ENCODE measurements at regions not wholly inside any gene's neighbourhood (a gene's known extent, or its start where the extent isn't known, plus 50 kb on each side); places are given as distances from the start of the nearest gene placed in this dataset.

DNA sequence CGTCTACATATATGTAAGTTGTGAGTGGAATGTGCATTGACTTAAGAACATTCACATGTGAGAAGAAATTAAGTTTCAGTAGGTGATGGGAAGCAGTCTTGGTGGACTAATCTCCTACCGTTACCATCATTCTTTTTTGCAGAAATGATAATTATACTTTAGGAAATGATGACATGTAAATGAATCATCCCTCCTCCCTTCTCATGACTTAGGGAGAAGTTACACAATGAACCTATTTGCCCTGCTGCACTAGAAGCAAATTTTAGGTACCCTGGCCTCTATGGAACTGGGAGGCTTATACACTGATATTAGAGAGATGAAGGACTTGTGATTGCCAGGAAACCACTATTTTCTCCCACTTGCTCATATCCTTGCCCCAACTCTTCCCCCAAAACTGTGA, 214.2 kb downstream of the CALCRL start:
- Histone ChIP-seq H3K4me1 (ENCODE audit: control insufficient read depth in 2 of 2, insufficient read depth in 2 of 2, low read length in 2 of 2) (no peaks in the 10 kb centered on the region), H3K27ac (ENCODE audit: low read depth in 2 of 2, low read length in 2 of 2) (no peak overlapping the region), H3K36me3 (ENCODE audit: control insufficient read depth in 2 of 2, insufficient read depth in 2 of 2, low read length in 2 of 2) (no peaks in the 10 kb centered on the region), H3K9me3 (ENCODE audit: control insufficient read depth in 2 of 2, low read length in 2 of 2) (no peaks in the 10 kb centered on the region), H3K27me3 (ENCODE audit: control insufficient read depth in 2 of 2, insufficient read depth in 2 of 2, low read length in 2 of 2) (no peaks in the 10 kb centered on the region), H3K4me3 (ENCODE audit: low read length in 2 of 2) (no peak overlapping the region), H3K9ac (ENCODE audit: low read depth in 1 of 2, low read length in 2 of 2) (no peak overlapping the region)

DNA sequence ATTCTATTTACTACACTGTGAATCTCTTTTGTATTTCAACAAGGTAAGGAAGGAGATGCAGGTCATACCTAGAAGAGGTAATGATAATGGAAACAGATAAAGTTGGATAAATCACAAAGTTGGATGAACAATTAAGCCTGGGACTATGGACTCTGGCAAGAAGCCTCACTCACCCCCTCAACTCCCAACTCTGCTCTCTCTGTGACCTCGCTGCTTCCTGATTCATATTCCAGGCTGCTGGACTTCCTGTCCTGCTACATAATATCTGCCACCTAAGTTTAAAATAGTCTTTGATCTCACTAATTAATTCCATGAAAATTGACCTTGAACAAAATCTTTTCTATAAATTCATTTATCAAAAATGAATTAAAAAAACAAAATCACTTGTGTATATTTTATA, 215.3 kb downstream of the CALCRL start:
- no peaks in the 10 kb centered on the region for H3K9me3 ChIP-seq (ENCODE audit: control insufficient read depth in 2 of 2, low read length in 2 of 2)
- H3K4me3 ChIP-seq (ENCODE audit: low read length in 2 of 2), result no peak overlapping the region
- H3K4me1 ChIP-seq (ENCODE audit: control insufficient read depth in 2 of 2, insufficient read depth in 2 of 2, low read length in 2 of 2), result no peaks in the 10 kb centered on the region
- no peak overlapping the region for H3K9ac ChIP-seq (ENCODE audit: low read depth in 1 of 2, low read length in 2 of 2)
- no peaks in the 10 kb centered on the region for H3K36me3 ChIP-seq (ENCODE audit: control insufficient read depth in 2 of 2, insufficient read depth in 2 of 2, low read length in 2 of 2)
- H3K27me3 ChIP-seq (ENCODE audit: control insufficient read depth in 2 of 2, insufficient read depth in 2 of 2, low read length in 2 of 2), result no peaks in the 10 kb centered on the region
- H3K27ac ChIP-seq (ENCODE audit: low read depth in 2 of 2, low read length in 2 of 2), result no peak overlapping the region

DNA sequence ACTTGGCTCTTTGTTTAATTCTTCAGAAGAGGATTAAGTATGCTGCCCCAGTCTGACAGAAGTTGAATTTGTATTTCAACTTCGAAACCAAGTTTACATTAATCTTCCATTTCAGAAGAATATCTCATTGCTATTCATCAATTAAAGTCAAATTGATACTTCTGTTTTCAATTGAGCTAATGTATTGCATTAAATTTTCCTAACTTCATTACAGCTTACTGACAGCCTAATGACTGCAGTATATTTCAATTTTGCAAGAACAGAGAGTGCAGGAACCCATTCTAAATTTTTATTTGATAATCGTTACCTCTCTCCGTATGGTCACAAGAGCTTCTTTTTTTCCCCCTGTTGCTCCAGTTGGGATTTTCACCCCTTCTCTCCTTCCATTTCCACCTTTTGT, 218.0 kb downstream of the CALCRL start:
- Histone ChIP-seq H3K9ac (ENCODE audit: low read depth in 1 of 2, low read length in 2 of 2) (no peak overlapping the region), H3K9me3 (ENCODE audit: control insufficient read depth in 2 of 2, low read length in 2 of 2) (no peaks in the 10 kb centered on the region), H3K36me3 (ENCODE audit: control insufficient read depth in 2 of 2, insufficient read depth in 2 of 2, low read length in 2 of 2) (no peaks in the 10 kb centered on the region), H3K4me3 (ENCODE audit: low read length in 2 of 2) (no peak overlapping the region), H3K27me3 (ENCODE audit: control insufficient read depth in 2 of 2, insufficient read depth in 2 of 2, low read length in 2 of 2) (no peaks in the 10 kb centered on the region), H3K27ac (ENCODE audit: low read depth in 2 of 2, low read length in 2 of 2) (no peak overlapping the region), H3K4me1 (ENCODE audit: control insufficient read depth in 2 of 2, insufficient read depth in 2 of 2, low read length in 2 of 2) (no peaks in the 10 kb centered on the region)

DNA sequence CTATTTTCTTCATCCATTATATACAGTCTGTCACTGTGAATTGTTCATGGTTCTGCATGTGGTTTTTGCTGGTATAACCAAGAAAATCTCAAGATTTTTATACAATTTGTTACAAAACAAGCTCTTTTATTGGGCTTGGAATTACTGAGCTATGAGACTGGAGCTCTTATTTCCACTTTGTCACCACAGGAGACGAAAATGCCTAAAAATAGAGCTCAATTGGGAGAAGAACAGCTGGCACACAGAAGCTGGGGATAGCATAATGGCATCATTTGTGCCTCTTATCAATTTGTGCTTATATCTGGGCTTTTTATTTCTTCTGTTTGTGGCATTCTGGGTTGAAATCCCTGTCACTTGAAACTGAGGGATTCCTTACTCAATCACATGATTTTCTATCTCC, 219.1 kb downstream of the CALCRL start:
- Histone ChIP-seq H3K27me3 (ENCODE audit: control insufficient read depth in 2 of 2, insufficient read depth in 2 of 2, low read length in 2 of 2) (no peaks in the 10 kb centered on the region), H3K9me3 (ENCODE audit: control insufficient read depth in 2 of 2, low read length in 2 of 2) (no peaks in the 10 kb centered on the region), H3K27ac (ENCODE audit: low read depth in 2 of 2, low read length in 2 of 2) (no peak overlapping the region), H3K9ac (ENCODE audit: low read depth in 1 of 2, low read length in 2 of 2) (no peak overlapping the region), H3K4me3 (ENCODE audit: low read length in 2 of 2) (no peak overlapping the region), H3K36me3 (ENCODE audit: control insufficient read depth in 2 of 2, insufficient read depth in 2 of 2, low read length in 2 of 2) (no peaks in the 10 kb centered on the region), H3K4me1 (ENCODE audit: control insufficient read depth in 2 of 2, insufficient read depth in 2 of 2, low read length in 2 of 2) (no peaks in the 10 kb centered on the region)

DNA sequence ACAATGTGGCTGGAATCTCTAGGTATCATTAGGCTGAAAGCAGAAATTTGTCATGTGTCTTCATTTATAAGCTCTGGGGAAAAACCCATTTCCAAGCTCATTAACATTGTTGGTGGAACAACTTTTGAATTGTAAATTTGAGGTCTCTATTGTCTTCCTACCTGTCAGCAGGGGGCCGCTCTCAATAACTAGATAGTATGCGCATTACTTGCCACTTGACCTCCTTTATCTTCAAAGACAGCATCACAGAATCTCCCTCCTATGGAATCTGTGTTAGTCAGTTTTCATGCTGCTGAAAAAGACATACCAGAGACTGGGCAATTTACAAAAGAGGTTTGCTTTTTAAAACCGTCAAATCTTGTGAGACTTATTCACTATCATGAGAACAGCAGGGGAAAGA, 223.1 kb downstream of the CALCRL start:
- Histone ChIP-seq H3K27me3 (ENCODE audit: control insufficient read depth in 2 of 2, insufficient read depth in 2 of 2, low read length in 2 of 2) (no peaks in the 10 kb centered on the region), H3K4me1 (ENCODE audit: control insufficient read depth in 2 of 2, insufficient read depth in 2 of 2, low read length in 2 of 2) (no peaks in the 10 kb centered on the region), H3K27ac (ENCODE audit: low read depth in 2 of 2, low read length in 2 of 2) (no peak overlapping the region), H3K9ac (ENCODE audit: low read depth in 1 of 2, low read length in 2 of 2) (no peak overlapping the region), H3K4me3 (ENCODE audit: low read length in 2 of 2) (no peak overlapping the region), H3K9me3 (ENCODE audit: control insufficient read depth in 2 of 2, low read length in 2 of 2) (no peaks in the 10 kb centered on the region), H3K36me3 (ENCODE audit: control insufficient read depth in 2 of 2, insufficient read depth in 2 of 2, low read length in 2 of 2) (no peaks in the 10 kb centered on the region)

DNA sequence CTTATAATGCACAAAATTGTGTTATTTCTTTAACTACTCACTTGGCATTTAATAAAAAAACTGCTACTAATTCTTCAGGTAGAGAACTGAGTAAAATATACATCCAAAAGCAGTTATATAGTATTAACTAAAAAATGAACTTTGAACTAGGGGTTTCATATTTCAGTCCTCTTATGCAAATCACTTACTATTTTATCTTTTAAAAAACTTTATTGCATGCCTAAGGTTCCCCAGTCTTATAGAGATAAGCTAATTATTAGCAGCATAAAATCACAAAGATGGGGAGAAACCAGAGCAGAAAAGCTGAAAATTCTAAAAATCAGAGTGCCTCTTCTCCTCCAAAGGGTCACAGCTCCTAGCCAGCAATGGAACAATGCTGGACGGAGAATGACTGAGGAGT, 228.0 kb downstream of the CALCRL start:
- Histone ChIP-seq H3K9me3 (ENCODE audit: control insufficient read depth in 2 of 2, low read length in 2 of 2) (no peaks in the 10 kb centered on the region), H3K36me3 (ENCODE audit: control insufficient read depth in 2 of 2, insufficient read depth in 2 of 2, low read length in 2 of 2) (no peaks in the 10 kb centered on the region), H3K27ac (ENCODE audit: low read depth in 2 of 2, low read length in 2 of 2) (no peak overlapping the region), H3K9ac (ENCODE audit: low read depth in 1 of 2, low read length in 2 of 2) (no peak overlapping the region), H3K27me3 (ENCODE audit: control insufficient read depth in 2 of 2, insufficient read depth in 2 of 2, low read length in 2 of 2) (no peaks in the 10 kb centered on the region), H3K4me3 (ENCODE audit: low read length in 2 of 2) (no peak overlapping the region), H3K4me1 (ENCODE audit: control insufficient read depth in 2 of 2, insufficient read depth in 2 of 2, low read length in 2 of 2) (no peaks in the 10 kb centered on the region)

DNA sequence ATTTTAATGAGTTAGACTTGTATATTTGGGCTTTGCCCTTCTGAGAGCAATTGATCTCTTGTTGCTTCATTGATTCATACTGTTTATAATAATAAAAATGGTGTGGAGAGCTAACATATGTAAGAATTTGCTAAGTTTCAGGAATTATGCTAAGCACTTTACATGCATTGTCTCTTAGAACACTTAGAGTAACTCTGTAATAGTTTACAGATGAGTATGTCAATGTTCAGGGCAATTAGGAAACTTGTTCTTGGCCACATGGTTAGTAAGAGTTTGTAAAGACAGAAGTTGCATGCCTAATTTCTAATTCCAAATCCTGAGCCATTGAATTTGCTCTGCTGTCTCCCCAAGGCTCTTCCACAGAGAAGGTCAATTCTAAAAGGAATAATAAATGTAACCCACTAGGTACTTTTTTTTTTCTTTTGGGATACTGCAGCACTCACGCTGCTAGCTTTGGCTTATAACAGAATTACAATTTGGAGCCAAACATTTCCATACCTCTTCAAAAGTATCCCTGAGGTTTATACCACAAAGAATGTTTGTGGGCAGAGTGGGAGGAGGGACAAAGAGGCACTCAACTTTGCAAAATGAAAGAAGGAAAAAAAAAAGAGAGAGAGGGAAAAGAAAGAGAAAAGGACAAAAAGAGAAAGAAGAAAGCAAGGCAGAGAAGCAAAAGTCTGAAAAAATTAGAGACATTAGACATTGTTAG, 232.4 kb downstream of the CALCRL start:
- Histone ChIP-seq H3K36me3 (ENCODE audit: control insufficient read depth in 2 of 2, insufficient read depth in 2 of 2, low read length in 2 of 2) (no peaks in the 10 kb centered on the region), H3K4me3 (ENCODE audit: low read length in 2 of 2) (no peak overlapping the region), H3K9me3 (ENCODE audit: control insufficient read depth in 2 of 2, low read length in 2 of 2) (no peaks in the 10 kb centered on the region), H3K27ac (ENCODE audit: low read depth in 2 of 2, low read length in 2 of 2) (no peak overlapping the region), H3K27me3 (ENCODE audit: control insufficient read depth in 2 of 2, insufficient read depth in 2 of 2, low read length in 2 of 2) (no peaks in the 10 kb centered on the region), H3K9ac (ENCODE audit: low read depth in 1 of 2, low read length in 2 of 2) (no peak overlapping the region), H3K4me1 (ENCODE audit: control insufficient read depth in 2 of 2, insufficient read depth in 2 of 2, low read length in 2 of 2) (no peaks in the 10 kb centered on the region)

DNA sequence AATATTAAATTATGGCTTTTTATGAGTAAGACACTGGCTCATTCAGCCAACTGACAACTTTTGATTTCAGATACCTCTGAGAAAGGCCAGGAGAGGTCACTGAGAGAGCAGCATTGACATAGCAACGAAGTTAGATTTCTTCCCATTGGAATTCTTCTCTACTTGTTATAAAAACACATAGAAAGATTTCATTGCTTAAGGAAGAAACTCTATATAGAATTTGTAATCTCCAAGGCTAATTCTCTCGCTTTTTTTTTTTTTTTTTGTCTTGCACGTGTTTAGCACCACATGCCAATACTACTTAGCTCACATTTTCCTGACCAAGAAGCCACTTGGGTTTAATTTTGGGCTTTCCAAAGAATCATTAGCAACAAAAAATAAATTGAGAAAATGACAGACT, 233.7 kb downstream of the CALCRL start:
- H3K27ac ChIP-seq (ENCODE audit: low read depth in 2 of 2, low read length in 2 of 2), result no peak overlapping the region
- H3K9ac ChIP-seq (ENCODE audit: low read depth in 1 of 2, low read length in 2 of 2), result no peak overlapping the region

DNA sequence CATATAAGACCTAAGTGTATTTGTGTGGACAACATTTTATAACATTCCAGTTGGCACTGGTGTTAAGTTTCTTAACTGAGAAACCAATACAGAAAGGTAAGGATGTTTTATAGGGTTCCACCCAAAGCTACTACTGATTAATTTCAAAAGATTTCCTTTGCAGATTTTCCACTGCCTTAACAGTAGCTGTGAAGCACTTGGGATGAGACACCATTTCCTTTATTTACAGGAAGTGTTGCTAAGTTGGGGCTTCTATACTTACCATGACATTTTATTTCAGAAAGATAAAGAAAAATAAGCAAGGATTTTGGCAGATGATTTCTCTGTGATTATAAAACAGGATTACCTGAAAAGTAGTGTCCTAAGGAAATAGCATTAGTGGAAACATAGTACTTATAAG, 234.3 kb downstream of the CALCRL start:
- Histone ChIP-seq H3K9ac (ENCODE audit: low read depth in 1 of 2, low read length in 2 of 2) (no peak overlapping the region), H3K36me3 (ENCODE audit: control insufficient read depth in 2 of 2, insufficient read depth in 2 of 2, low read length in 2 of 2) (no peaks in the 10 kb centered on the region), H3K27me3 (ENCODE audit: control insufficient read depth in 2 of 2, insufficient read depth in 2 of 2, low read length in 2 of 2) (no peaks in the 10 kb centered on the region), H3K27ac (ENCODE audit: low read depth in 2 of 2, low read length in 2 of 2) (no peak overlapping the region), H3K4me3 (ENCODE audit: low read length in 2 of 2) (no peak overlapping the region), H3K9me3 (ENCODE audit: control insufficient read depth in 2 of 2, low read length in 2 of 2) (no peaks in the 10 kb centered on the region), H3K4me1 (ENCODE audit: control insufficient read depth in 2 of 2, insufficient read depth in 2 of 2, low read length in 2 of 2) (no peaks in the 10 kb centered on the region)

More for the DNA sequence above, 233.7 kb downstream of the CALCRL start:
- Histone ChIP-seq H3K4me1 (ENCODE audit: control insufficient read depth in 2 of 2, insufficient read depth in 2 of 2, low read length in 2 of 2) (no peaks in the 10 kb centered on the region), H3K4me3 (ENCODE audit: low read length in 2 of 2) (no peak overlapping the region), H3K27me3 (ENCODE audit: control insufficient read depth in 2 of 2, insufficient read depth in 2 of 2, low read length in 2 of 2) (no peaks in the 10 kb centered on the region), H3K36me3 (ENCODE audit: control insufficient read depth in 2 of 2, insufficient read depth in 2 of 2, low read length in 2 of 2) (no peaks in the 10 kb centered on the region), H3K9me3 (ENCODE audit: control insufficient read depth in 2 of 2, low read length in 2 of 2) (no peaks in the 10 kb centered on the region)

DNA sequence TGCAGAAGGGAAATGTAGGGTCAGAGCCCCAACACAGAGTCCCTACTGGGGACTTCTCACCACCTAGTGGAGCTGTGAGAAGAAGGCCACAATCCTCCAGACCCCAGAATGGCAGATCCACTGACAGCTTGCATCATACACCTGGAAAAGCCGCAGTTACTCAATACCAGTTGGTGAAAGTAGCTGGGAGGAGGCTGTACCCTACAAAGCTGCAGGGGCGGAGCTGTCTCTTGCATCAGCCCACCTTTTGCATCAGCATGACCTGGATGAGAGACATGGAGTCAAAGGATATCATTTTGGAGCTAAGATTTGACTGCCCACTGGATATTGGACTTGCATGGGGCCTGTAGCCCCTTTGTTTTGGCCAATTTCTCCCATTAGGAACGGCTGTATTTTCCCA, 237.3 kb downstream of the CALCRL start:
- no peaks in the 10 kb centered on the region for H3K9me3 ChIP-seq (ENCODE audit: control insufficient read depth in 2 of 2, low read length in 2 of 2)
- no peak overlapping the region for H3K9ac ChIP-seq (ENCODE audit: low read depth in 1 of 2, low read length in 2 of 2)
- H3K4me3 ChIP-seq (ENCODE audit: low read length in 2 of 2), result no peak overlapping the region
- no peaks in the 10 kb centered on the region for H3K36me3 ChIP-seq (ENCODE audit: control insufficient read depth in 2 of 2, insufficient read depth in 2 of 2, low read length in 2 of 2)
- H3K27me3 ChIP-seq (ENCODE audit: control insufficient read depth in 2 of 2, insufficient read depth in 2 of 2, low read length in 2 of 2), result no peaks in the 10 kb centered on the region
- no peak overlapping the region for H3K27ac ChIP-seq (ENCODE audit: low read depth in 2 of 2, low read length in 2 of 2)
- H3K4me1 ChIP-seq (ENCODE audit: control insufficient read depth in 2 of 2, insufficient read depth in 2 of 2, low read length in 2 of 2), result no peaks in the 10 kb centered on the region
